HG03520 (cell line): ENCODE measurements at regions not wholly inside any gene's neighbourhood (a gene's known extent, or its start where the extent isn't known, plus 50 kb on each side); places are given as distances from the start of the nearest gene placed in this dataset.
A peak's percentile ranks its signal among the peaks of the same experiment; 100 is the strongest.
"Not testable (repeated sequence)": the region's sequence is repeated elsewhere in the genome, so short reads cannot be mapped to it uniquely, and the experiment has no call there.

Source experiments
- ATAC-seq: cut with Tn5 transposase; IDR thresholded peaks from one replicate; pipeline ENCODE4 v1.9.1; 2021; ENCODE audit warnings: mild to moderate bottlenecking, moderate library complexity; ENCODE audit not compliant: unreplicated experiment

DNA sequence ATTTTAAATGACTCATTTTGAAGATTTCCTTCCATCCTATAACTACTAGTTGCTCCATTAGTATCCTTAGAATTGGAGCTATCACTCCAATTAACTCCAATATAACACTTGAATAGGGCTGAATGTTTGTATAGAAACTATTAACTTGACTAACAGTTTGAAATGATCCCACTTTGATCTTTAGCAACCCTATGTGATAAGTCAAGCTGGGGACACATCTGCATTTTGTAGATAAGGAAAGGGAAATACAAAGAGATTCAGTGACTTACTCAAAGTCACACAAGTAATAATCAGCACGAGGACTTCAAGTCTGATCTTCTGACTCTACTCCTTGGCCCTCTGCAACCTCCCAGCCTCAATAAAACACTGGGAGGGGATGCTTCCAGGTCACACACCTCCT, 101.1 kb downstream of the TMEM215 start:
- no peak for ATAC-seq

DNA sequence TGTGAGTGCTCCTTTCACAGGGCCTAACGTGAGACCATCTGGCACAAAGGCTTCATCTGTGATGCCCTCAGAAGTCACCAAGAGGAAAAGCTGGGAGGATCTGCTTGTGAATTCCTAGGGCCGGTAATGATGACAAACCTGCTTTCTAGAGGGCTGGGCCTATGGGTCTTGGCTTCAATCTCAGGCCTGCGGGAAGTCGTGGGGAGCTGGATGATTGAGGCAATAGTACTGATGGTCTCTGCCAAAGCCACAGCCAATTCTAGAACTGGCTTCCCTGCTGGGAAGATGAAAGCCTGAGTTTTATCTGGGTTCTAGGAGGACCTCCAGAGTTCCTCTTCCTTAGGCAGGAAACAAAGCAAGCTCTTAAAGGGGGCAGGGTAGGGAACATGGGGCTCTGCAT, 102.7 kb downstream of the TMEM215 start:
- no peak for ATAC-seq

DNA sequence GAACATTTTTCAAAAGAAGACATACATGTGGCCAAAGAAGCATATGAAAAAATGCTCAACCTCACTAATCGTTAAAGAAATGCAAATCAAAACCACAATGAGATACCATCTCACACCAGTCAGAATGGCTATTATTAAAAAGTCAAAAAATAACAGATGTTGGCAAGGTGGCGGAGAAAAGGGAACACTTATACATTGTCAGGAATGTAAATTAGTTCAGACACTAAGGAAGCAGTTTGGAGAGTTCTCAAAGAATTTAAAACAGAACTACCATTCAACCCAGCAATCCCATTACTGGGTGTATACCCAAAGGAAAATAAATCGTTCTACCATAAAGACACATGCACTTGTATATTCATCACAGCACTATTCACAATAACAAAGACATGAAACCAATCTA, 106.9 kb downstream of the APTX start:
- ATAC-seq, result not testable (repeated sequence)

DNA sequence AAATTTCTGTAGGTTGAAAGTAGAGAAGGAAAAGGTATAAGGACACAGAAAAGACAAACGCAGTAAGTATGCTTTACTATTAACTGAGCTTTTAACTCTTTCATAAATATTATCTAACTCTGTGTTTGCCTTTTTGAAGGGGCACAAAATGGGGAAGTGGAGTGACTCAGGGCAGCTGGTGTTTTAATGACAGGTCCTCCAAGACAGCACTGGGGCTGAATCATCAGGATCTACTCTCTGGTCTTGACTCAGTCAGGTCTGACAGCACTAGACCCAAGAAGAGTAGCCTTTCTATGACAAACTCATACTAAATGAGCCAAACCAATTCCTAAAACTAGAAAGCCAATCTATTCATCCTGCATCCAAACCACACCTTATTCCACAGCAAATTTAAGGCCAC, 102.2 kb downstream of the APTX start:
- ATAC-seq, result no peak

DNA sequence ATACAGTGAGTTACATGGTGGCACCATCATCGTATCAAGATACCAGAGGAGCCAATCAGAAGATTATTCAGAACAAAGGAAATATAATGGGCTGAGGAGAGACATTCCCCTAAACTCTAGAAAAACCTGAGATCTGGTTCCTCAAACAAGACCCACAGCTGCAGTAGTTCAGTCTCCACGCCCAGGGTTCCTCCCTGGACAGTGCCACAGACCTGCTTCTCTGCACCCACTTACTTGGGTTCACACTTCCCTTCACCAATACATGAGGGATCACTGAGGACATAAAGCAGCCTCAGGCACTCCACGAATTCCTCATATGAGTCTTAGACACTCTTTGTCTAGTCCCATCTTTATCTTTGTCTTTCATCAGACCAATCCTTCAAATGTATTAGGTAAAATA, 101.7 kb downstream of the APTX start:
- no peak for ATAC-seq

DNA sequence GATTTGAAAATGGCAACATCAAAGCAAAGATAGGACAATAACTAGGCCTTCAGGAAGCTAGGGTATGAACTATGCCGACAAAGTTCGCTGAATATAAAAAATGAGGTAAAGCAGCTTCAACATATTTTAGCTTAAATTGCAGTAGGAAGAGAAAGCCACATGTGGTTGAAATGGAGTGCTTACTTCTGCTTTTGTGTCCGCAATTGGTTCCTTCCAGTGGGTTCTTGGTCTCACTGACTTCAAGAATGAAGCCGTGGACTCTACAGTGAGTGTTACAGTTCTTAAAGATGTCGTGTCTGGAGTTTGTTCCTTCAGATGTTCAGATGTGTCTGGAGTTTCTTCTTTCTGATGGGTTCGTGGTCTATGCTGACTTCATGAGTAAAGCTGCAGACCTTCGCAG, 95.2 kb downstream of the APTX start:
- peak; percentile 86 for ATAC-seq

DNA sequence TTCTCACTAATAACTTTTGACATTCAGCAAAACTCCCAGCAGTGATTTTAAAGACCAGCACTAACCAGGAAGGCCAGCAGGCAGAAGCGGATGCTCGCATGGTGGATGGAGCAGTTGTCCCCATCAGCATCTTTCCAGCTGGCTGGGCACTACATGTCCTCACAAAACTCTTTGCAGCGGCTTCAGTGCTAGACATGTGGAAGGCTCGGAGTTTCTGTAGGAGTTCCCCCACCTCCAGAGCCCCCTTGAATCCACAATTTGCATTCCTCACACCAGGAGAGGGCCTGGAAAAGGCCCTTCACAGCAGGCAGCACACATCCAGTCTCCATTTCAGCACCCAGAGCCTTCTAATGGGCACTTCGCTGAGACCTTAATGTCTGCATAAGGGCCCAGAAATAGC, 85.6 kb downstream of the APTX start:
- ATAC-seq, result no peak

DNA sequence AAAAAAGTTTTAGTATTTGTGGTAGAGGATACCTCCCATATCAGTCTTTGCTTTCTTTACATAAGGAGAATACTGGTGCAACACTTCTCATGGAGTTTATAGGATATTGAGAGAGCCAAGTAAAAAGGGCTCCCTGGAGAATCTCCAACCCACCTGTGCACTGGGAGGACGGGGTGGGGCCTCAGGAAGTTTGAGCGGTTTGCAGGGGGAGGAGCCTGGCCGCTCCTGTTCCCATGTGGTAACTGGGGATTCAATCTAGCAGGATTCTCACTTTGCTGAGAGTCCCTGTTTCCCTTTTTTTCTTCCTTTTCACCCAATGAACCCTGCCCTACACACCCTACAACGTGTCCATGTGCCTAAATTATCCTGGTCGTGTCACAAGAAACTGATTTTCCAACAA, 82.8 kb downstream of the APTX start:
- ATAC-seq, result no peak
